CD4-positive, alpha-beta T cell treated with Interleukin-15 for 4 hours (primary cell): ENCODE measurements at regions not wholly inside any gene's neighbourhood (a gene's known extent, or its start where the extent isn't known, plus 50 kb on each side); places are given as distances from the start of the nearest gene placed in this dataset.

Experiments
- DNase-seq: peaks from one replicate; pipeline ENCODE4 v3.0.0-alpha.2; 2020; ENCODE audit warnings: low spot score

DNA sequence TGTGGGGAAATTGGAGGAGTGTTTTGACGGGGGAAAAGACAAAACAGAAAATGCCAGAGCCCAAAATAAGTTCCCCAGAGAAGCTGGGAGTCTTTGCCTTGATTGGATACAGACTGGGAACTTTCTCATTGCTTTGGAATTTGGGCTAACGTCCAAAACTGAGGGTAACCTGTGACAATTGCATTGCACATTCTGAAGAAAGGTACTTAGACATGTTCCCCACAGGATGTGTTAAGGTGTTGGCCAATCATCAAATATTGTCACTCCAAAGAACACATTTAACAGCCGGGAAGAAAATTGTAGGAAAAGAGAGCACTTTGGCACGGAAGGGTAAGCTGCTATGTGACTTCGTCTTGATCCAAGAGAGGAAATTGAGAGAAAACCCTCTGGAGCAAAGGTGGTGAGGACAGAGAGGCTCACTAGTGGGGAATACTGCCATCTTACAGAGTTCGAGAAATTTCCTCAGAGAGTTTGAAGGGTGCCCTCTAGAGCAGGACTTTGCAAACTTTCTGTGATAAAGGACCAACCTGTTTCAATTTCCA lies 619.5 kb upstream of the TBL1XR1 start:
- no peak for DNase-seq

DNA sequence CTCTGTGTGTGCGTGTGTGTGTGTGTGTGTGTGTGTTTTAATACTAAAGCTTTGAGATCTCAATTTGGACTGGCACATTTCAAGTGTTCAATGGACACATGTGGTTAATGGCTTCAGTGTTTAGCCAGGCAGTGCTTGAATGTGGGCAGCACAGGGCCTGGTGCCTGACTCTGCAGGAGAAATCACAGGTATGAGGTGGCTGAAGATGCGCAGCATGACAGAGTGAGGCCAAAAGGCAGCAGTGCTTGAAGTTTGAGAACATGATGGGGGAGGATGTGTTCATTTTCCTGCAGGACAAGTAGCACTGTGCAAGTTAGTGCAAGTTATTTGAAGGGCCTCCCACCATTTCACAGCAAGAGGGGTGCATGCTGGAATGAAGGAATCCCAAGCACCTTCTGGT lies 620.5 kb upstream of the TBL1XR1 start:
- no peak for DNase-seq

DNA sequence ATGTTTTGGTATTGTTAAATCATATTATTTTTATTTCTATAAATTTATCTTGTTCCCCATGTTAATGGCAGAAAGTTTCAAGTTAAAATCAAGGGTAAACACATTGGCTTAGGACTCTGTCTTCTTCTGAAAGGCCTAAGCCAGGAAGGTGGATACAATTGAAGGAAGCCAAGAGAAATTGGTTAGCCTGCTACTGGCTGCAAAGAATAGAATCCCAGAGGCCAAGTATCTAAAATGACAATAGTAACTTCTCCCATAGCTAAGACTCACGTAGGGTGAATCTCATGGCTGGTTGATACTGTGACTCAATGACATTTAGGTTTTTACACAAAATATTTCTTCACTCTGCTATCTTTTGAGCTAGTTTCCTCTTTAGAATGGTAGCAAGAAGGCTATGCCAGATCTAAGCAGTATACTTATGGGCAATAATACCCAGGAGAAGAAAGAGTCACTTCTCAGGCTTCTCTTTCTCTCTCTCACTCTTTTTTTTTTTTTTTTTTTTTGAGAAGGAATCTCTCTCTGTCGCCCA lies 621.5 kb upstream of the TBL1XR1 start:
- no peak for DNase-seq

DNA sequence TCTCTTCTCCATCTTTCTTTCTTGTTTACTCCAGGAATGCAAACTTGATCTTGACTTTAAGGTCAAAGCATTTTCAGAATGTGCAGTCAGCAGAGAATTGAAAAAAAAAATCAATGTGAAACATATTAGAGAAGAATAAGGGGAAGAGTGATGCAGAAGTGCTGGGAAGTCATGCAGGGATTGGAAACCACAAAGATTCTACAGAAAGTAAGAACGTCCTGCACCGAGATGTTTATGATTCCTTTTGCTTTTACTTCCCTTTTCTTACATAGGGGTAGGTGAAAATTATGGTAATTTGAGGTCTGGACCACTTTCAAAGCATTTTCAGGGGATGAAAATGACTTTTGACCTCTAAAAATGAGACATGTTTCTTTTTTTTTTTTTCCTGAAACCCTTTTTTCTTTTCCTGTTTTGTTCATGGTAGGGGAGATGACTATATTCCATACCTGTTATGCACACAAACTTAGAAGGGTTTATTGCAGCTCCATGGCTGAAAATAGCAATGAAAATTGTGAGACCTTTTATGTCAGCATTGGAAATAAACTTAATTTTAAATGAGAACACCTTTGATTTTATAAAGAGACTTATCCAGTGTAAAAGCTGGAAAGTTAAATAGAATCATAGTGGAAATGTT lies 623.5 kb upstream of the TBL1XR1 start:
- no peak for DNase-seq

DNA sequence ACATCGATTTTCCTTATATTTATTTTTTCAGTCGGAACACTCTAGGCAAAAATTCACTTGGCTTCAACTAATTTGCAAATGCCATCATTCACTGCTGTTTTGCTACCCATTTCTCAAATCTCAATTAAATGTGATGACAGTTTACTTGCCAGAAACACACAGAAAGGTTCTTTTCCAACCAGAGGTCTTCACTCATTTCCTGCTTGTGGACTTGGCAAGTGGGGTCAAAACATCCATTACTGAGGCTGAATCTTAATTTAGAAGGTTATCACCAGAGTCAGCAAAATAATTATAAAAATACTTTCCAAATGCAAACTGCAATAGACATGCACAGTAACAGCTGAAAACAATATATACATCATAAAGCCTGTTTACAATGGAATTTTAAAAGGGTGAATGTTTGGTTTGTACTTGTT lies 625.4 kb upstream of the TBL1XR1 start:
- DNase-seq, result no peak

DNA sequence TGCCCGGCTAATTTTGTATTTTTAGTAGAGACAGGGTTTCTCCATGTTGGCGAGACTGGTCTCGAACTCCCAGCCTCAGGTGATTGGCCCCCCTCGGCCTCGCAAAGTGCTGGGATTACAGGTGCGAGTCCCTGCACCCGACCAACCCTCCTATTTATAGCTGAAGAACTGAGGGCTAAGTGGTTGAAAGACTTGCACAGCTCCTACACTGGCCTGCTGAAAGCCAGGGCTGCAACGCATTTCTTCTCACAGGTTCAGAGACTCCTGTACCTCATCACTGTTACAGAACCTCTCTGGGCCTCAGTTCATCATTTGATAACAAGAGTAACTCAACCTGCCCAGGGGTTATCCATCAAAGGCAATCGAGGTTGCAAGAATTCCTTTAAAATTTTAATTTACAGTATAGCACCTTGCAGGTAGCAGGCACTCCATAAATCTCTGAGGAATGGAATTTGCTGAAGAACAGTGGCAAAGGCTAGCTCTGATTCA lies 626.5 kb upstream of the TBL1XR1 start:
- no peak for DNase-seq

DNA sequence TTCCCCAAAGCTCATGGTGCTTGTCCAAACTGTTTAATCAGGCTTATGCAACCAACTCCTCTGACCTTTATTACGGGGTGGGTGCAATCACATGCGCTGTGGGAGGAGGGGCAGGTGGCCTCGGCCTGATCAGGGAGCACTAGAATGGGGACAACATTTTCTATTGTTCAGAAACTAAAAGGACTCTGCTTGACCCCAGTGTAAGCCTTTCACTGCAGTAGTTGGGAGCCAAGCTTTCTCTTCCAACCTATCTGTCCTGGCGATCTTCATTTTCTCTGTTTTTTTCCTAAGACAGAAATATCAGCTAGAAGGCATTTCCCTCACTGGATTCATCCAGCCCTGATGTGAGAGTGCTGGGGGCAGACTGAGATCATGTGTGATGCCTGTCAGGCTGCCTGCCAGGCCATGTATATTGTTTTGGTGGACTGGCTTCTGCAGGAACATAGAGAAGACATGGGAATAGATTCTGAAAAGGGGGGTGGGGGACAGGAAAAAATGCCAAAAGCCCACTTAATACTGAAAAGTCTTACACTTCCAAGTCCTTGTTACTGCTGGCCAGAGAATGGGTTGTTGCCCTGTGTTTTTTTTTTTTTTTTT lies 627.0 kb upstream of the TBL1XR1 start:
- DNase-seq, result no peak

DNA sequence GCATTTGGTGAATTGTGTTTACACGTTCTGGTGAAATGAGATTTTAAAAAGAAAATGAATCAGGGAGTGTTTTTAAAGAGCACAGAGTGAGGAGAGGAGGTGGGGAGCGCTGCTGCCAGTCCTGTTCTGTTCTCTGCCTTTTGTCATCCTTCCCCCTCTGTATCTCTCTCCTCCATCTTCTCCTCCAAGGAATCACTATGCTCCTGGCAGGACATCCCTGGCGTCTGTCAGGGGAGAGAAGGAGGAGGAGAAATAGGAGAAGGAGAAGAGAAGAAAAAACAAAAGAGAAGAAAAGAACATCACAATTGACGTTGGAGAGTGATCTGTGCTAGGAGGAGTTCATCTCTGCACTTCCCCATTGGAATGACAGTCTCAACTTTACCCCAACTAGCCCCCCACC lies 627.6 kb upstream of the TBL1XR1 start:
- no peak for DNase-seq

DNA sequence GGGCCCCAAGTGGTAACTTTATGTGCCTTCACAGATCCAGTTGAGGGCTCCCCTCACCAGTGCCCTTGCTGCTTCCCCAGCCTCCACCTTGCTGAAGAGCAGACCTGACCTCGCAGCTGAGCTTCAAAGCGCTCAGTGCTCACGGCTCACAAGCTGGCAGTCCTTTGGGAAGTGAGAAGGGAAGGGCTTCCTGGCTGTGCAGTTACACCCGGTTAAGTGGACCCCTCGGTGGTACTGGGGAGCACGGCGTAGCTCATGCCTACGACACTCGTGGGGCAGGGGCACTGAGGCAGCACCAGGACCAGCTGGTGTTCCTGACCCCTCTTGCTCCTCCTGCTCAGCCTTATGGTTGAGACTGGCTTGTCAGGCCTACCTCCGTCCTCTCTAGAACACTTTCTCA lies 629.0 kb upstream of the TBL1XR1 start:
- no peak for DNase-seq

DNA sequence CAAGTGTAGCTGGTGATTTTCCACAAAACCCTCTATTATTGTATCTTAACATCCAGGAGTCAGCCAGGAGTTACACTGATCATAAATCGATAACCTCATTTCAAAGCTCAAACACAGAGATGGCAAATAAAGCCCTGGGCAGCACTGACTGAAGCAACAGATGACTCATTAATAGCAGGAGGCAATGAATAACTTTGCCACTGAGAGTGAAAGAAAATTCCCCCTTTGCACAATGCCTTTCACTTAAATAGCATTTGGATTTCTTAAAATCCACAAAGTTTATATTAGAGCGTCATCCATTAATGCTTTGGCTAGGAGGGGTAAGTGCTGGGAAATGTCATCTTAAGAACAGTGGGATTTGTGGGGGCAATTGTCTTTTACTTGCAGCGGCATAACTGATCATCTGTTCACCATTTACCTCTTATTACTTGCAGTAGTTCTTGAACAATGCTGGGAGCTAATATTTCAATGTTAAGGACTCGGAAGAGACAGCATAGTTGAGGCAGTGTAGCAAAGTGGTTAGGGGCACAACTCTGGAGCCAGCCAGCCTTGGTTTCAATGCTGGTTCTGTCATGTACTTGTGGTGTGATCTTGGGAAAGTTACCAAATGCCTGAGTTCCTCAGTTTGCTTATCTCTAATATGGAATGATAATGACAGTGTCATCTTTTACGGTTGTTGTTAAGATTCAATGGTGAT lies 630.4 kb upstream of the TBL1XR1 start:
- DNase-seq, result no peak

DNA sequence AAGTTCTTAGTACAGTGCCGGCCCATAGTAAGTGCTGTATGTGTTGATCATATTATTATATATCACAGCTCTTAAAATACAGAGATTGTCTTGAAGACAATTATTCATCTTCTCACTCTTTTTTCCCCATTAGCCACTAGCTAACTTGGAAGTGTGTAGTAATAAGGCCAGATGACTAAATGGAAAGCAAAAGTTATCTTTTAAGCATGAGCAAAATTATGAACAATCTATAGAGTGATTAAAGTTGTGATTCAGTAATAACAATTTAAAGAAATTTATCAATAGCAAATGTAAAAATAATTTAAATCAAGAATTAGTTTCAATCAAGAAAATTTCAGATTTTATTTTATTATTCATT lies 630.9 kb upstream of the TBL1XR1 start:
- DNase-seq, result no peak

DNA sequence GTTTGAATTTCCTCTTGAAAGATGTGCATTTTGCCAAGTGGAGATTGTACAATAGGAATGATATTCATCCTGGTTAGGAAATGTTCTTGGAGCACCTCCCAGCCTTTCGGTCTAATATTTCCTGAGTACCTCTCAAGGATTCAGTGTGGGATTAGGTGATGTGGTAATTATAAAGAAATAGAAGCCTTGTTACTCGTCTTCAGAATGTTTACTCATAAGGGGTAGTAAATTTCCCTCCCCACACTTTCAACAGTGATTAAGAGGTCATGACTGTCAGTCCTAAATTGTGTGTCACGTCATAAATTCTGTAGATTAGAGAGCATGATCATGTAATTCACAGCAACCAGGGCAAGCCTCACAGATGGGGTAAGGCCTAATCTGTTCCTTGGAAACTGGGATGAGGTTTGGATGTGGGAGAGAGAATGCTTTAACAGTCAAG lies 633.1 kb upstream of the TBL1XR1 start:
- no peak for DNase-seq

DNA sequence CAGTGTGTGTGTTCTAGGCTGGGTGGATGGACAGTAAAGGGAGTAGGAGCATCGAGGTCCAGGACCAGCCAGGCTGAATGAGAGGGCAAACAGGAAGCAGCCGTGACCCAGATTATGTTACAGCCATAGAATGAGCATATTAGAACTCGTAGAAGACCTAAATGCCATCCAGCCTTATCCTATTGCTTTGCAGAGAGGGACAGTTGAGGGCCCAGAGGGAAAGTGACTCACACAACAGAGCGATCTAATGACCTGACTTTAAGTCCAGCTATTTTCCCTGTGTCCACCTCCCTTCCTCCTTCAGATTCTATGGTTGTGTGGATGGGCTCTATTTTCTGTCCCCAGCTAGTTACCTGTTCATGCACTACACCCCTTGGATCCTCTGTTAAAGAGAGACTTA lies 634.1 kb upstream of the TBL1XR1 start:
- no peak for DNase-seq

DNA sequence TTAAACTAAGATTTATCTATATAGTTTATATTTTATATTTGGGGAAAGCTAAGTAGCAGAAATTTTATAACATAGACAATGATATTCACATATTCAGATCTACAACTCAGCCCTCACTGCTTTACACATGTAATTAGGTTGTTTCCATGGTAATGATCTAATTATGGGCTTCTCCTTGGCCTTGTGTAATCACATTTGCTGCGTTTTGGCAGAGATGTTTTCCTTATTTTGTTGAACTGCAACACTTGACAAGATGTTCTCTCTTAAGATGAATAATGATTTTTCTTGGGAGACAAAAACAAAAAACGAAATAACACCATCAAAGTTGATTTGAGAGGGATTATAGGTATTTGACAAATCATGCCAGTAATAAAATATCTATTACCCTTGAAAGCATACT lies 635.6 kb upstream of the TBL1XR1 start:
- no peak for DNase-seq

DNA sequence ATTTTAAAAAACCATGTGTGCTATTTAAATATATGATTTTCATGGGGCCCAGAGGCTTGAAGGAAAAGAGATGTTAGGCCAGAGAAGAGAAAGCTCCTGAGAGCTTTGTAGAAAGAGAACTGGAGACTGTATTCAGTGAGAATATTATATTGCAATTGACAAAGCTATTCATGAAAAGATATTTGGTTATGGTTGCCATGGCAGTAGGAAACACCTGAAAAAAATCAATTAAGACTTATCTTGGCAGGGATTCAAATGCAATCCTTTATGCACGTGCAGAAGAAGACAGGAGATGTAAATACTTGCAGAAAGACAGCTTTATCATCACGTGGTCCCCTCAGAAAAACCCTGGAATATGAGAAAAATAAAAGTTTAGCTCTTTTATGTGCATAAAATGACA lies 636.0 kb upstream of the TBL1XR1 start:
- no peak for DNase-seq

DNA sequence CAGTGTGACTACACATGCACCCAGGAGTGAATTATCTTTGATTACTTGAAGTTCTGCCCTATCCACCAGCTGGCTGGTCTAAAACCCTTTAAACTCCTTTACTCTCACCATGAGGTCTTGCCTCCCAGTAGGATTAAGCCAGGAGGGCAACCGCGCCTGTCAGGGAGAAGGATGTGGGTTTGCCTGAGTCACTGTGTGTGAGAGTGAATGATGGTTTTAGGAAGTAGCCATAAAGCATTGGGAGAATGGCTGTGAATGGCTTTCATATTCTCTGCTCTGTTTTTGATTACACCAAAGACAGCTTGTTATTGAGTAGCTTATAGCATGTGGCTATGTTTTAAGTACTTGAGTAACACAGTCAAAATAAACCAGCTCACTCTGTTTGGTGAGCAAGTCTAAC lies 637.7 kb upstream of the TBL1XR1 start:
- DNase-seq, result no peak

DNA sequence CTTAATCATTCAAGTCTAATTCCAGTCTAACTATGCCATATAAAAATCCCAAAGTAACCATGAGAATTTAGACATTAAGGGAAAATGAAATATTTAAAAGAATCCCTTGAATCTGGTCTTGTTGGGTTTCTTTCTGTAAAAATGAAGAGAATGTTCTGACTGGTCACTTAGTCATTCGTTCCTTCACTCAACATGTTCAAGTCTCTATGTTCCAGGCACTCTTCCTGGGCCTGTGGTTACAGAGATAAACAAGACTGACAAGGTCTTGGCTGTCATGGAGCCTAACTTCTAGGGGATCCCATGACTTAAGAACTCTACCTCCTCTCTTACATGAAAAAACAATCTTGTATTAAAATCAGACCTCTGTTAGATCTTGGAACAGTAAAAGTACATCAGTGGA lies 638.6 kb upstream of the TBL1XR1 start:
- DNase-seq, result no peak

DNA sequence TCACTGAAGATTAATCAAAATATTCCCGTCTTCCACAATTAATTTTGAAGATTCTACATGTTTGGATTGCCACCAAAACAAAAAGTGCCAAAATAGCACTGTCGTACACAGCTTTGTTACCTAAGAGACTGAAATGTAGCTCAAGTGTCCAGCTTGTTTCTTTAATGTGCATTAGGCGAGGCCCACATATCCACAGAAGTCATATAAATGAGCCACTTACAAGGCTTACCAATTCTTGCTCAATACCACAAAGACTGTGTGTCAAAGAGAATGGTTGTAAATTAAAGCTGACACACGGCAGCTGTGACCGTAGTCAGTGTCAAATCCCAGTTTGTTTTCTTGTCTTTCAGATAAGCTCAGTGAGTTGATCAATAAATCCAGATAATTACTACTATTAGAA lies 639.4 kb upstream of the TBL1XR1 start:
- DNase-seq, result no peak

DNA sequence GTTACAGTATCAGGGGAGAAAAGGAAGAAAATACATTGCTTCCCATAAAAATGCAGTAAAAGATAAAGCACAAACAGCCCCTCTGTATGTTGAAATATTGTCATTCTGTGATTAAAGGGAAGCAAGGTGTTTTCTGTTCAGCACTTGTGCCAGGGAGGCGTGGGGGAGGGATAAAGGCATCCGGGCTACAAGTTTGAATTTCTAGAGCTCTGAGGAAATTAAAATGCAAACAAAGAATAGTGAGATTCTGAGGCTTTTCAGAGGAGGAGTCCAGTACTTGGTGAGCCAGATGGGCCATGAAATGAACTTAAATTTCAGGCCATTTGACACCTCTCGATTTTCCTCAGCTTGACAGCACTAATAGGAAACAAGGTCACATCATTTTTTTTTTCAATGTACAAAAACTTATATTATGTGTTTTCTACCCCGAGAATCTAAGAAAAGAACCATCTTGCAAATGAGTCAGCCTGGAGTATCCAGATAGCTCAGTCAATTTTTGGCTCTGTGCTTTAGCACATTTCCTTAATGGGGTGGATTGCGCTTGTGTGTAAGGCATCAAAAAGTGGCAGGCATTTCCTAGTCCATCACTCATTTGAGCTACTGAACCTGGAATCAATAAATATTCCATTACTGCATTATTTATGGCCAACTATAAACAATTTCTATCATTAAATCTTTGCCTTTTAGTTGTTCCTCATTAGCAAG lies 640.8 kb upstream of the TBL1XR1 start:
- DNase-seq, result no peak

DNA sequence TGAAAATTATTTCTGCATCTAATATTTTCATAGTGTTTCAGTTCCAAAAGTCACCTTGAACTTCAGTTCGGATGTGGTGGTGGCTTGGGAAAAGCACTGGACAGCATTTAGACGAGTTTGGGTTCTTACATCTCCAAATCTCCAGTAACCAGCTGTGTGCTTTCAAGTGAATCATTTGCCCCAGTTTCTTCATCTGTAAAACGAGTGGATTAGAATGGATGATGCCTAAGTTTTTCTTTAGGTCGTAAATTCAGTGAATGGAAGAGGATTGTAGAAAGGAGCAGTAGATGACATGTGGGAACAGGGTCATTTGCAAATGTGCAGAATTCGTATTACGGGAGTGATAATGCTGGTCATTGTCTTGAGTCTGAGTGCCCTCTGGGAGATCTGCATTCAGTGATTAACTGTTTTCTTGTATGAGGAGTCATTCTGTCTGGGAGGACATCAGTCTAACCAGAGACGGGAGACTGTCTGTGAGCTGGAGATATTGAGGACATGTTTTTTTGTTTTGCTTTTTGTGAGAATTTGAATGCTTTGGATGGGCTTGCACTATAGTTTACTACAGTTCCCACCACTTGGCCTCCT lies 641.6 kb upstream of the TBL1XR1 start:
- DNase-seq, result no peak

DNA sequence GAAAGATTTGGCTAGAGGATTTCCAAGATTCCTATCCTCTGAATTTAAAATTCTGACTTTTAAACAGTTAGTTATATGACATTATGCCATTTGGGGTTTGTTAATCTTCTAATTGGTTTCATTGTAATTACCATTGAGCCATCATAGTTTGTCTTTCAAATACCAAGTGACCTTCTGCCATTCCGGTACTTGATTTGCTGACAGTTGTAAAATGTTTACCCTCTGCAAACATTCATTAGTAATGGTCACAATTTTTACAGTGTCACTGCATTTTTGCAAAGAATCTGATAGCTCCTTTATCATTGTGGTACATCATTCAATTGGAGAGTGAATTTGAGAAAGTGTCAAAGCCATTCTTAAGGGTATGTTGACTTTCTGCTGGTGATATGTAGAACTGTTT lies 645.0 kb upstream of the TBL1XR1 start:
- no peak for DNase-seq
